Pancreas (tissue), 10 donors: ENCODE measurements at regions not wholly inside any gene's neighbourhood (a gene's known extent, or its start where the extent isn't known, plus 50 kb on each side); places are given as distances from the start of the nearest gene placed in this dataset.

ENCODE experiments used
- ATAC-seq, 4 donors: fragments of 200-7000 bp; cut with Tn5 transposase; one replicate each; pipeline versions ENCODE4 v1.8.0 to v1.9.1; 2020; ENCODE audit warnings: mild to moderate bottlenecking in 4 of 4, moderate library complexity in 4 of 4
- DNase-seq, 6 donors: peaks; one replicate each; pipeline ENCODE4 v3.0.0-alpha.2; 2020
- FAIRE-seq: peaks from 2 replicates; lab custom pipeline; 2012; peaks lifted over from hg19 to GRCh38; lab: Jason Lieb, UNC
- H3K27ac ChIP-seq, 4 donors: fragments of 200-600 bp; sonication (generic); 1 replicate in 3 of 4; 2 replicates in 1 of 4; pipeline versions ENCODE4 v1.5.0 to v1.8.0; 2020
- H3K27me3 ChIP-seq, 4 donors: fragments of 200-600 bp; one replicate each; pipeline ENCODE4 v1.8.0; 2021
- H3K36me3 ChIP-seq, 3 donors: fragments of 200-600 bp; sonication (generic) in 1 of 3; one replicate each; pipeline versions ENCODE4 v1.5.0 to v1.8.0; 2020 to 2021
- H3K4me1 ChIP-seq, 3 donors: fragments of 200-600 bp; one replicate each; pipeline ENCODE4 v1.8.0; 2021
- H3K4me3 ChIP-seq, 4 donors: fragments of 200-600 bp; sonication (generic) in 2 of 4; one replicate each; pipeline versions ENCODE4 v1.5.0 to v1.8.0; 2020 to 2021
- H3K9me3 ChIP-seq, 4 donors: fragments of 200-600 bp; one replicate each; pipeline ENCODE4 v1.8.0; 2021
- WGBS, 2 donors: extraction: QIAGEN DNeasy Blood & Tissue Kit; methylation state at CpG; one replicate each; pipeline ENCODE4 v1.1.7; 2013; 5-methylcytosine and 5-hydroxymethylcytosine counted together
- intact Hi-C, 3 donors: fragments of 100-400 bp; cut with DNase I; formaldehyde crosslinking; loops; one replicate each; pipeline versions ENCODE4 v1.11.1 to v1.14.2; 2022
- TF ChIP-seq, protein P1 (sequence below), 4 donors: fragments of 200-600 bp; sonication (generic) in 3 of 4; IDR thresholded peaks; one replicate each; pipeline versions ENCODE4 v1.5.0 to v1.8.0; 2021; ENCODE audit warnings: antibody characterized with exemption in 4 of 4
- donor health status: healthy with polysubstance abuse.
- donor health status: DM: no; HTN: no; CAD: no; lungs with moderate emphysema.
- donor health status: DM: no; HTN: no; CAD: no.
- donor health status: control.
- donor health status: control.
- donor health status: Bipolar disorder and iron deficiency.
- donor health status: DM: yes; HTN: yes; CAD: no.
- donor health status: DM: no; HTN: no; CAD: no.
- donor health status: DM: no; HTN: no; CAD: no.
- donor health status: DM: yes; HTN: yes; CAD: no.

DNA sequence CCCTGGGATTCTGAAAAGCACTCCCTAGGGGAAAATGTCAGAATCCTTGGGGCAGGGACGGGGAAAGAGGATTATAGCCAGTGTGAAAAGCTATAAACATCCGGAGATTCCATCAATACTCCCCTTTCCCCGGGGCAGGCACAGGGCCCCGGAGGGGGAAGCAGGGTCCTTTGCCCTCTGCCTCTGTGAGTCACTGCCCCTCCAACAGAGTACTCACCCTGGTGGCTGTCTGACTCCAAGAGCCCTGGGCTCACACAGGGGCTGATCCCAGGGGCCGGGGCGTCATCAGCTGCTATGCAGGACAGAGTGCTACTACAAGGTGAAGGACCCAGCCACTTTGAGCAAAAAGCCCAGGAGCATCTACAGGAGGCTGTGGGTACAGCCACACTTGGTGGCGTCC, 133.0 kb upstream of the PRR20G start:
- FAIRE-seq (no peak), DNase-seq (no peak), ATAC-seq (no peak)
- H3K27me3 ChIP-seq, result no peaks in the 10 kb centered on the region
- TF ChIP-seq, protein P1, sequence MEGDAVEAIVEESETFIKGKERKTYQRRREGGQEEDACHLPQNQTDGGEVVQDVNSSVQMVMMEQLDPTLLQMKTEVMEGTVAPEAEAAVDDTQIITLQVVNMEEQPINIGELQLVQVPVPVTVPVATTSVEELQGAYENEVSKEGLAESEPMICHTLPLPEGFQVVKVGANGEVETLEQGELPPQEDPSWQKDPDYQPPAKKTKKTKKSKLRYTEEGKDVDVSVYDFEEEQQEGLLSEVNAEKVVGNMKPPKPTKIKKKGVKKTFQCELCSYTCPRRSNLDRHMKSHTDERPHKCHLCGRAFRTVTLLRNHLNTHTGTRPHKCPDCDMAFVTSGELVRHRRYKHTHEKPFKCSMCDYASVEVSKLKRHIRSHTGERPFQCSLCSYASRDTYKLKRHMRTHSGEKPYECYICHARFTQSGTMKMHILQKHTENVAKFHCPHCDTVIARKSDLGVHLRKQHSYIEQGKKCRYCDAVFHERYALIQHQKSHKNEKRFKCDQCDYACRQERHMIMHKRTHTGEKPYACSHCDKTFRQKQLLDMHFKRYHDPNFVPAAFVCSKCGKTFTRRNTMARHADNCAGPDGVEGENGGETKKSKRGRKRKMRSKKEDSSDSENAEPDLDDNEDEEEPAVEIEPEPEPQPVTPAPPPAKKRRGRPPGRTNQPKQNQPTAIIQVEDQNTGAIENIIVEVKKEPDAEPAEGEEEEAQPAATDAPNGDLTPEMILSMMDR (IDR thresholded peaks at IDR 0.05), result no peak
- no peak overlapping the region for H3K4me3 ChIP-seq
- H3K9me3 ChIP-seq, result no peaks in the 10 kb centered on the region
- 22 to 24% methylated on average over 7 of the region's 7 CpGs for WGBS, 2 donors
- no peaks in the 10 kb centered on the region for H3K4me1 ChIP-seq
- H3K36me3 ChIP-seq, result no peaks in the 10 kb centered on the region
- intact Hi-C loops, result no loop called here
- no peak overlapping the region for H3K27ac ChIP-seq

DNA sequence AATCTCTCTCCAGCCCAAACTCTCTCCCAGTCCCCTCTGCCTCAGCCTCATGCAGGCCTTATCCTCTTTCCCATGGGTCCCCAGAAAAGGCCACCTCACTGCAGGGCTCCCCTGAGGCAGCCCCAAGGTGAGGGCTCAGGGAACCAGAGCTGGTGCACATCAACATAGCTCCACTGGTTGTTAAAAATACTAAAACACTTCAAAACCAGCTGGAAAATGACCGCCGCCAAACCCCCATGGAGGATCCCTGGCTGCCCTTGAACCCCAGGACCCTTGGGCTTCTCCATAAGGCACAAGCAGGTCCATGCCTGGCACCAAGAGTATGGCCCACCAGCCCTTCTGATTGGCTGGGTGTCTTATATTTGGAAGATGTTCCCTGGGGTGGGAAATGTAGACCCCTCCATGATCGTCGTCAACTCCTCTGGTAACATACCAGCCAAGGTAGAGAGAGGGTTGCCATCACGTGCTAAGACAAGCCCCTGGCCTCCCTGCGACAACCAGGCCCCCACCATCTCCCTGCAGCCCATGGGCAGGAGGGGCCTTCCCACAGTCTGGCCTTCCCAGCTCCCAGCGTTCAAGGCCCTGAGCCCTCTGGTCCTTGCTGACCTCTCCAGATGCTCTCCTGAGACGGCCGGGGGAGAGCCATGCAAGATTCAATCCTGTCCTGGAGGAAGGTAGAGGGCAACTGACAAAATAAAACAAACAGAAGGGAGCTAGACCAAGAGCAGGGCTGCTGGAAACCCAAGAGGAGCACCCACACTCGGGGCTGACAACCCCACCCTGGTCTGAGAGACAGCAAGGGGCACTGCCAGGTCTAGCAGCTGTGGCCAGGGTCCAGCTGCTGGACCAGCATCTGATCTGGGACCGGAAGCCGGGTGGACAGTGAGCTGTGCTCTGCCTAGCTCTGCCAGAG, 132.1 kb upstream of the PRR20G start:
- no peaks in the 10 kb centered on the region for H3K9me3 ChIP-seq
- H3K36me3 ChIP-seq, result no peaks in the 10 kb centered on the region
- no peaks in the 10 kb centered on the region for H3K4me1 ChIP-seq
- no peak for ATAC-seq
- DNase-seq, result no peak
- H3K4me3 ChIP-seq, result no peak overlapping the region
- no peaks in the 10 kb centered on the region for H3K27me3 ChIP-seq
- FAIRE-seq, result no peak
- 59 to 66% methylated on average over 12 of the region's 12 CpGs for WGBS, 2 donors
- intact Hi-C loops, result no loop called here
- TF ChIP-seq, protein P1 (IDR thresholded peaks at IDR 0.05), result no peak
- H3K27ac ChIP-seq, result no peak overlapping the region

DNA sequence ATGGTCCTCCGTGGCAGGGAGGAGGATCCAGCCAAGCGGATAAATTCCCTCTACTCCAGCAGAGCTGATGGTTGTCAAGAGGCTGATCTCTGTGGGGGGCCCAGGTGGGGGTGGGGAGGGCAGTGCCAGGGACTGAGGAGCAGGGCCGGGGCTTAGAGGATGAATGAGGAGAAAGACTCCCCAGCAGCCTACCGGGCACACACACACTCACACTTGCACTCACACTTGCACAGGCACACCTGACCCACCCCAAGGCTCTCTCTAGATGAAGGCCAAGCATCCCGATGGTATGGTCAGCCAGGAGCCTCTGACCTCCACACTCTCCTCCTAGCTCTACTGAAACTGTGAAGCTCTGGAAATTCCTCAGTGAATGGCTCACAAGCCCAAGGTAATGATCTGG, 131.3 kb upstream of the PRR20G start:
- Histone ChIP-seq H3K36me3 (no peaks in the 10 kb centered on the region), H3K27ac (no peak overlapping the region), H3K9me3 (no peaks in the 10 kb centered on the region), H3K4me1 (no peaks in the 10 kb centered on the region), H3K4me3 (no peak overlapping the region), H3K27me3 (no peaks in the 10 kb centered on the region)
- FAIRE-seq (no peak), ATAC-seq (no peak), DNase-seq (peak in 1 of 6 donors; percentile 29)
- TF ChIP-seq, protein P1 (IDR thresholded peaks at IDR 0.05), result no peak
- intact Hi-C loops, result no loop called here
- 61 to 62% methylated on average over 5 of the region's 5 CpGs for WGBS, 2 donors

DNA sequence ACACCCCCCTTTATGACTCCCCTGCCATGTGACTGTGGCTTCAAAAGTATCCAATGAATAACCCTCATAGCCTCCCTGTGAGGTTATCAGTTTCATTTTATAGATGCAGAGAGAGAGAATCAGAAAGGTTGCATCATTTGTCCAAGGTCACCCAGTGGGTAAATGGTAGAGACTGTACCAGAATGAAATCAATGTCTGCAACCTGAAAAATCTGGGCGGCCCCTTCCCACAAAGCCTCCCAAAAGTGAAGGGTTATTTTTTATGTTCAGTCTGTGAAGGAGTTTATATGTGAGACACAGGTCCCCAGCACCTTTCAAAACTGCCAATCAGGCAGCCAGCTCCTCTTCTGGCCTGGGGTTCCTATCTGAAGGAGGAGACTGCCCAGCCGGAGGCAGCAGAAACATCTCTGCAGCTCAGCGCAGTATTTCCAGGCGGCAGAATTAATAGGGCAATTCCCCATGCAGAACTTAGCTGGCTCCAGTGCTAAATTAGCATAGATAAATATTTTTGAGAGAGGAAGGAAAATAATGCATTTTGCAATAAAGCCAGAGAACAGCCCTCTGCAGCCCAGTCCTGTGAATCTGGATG, 130.8 kb upstream of the PRR20G start:
- Histone ChIP-seq H3K27me3 (no peaks in the 10 kb centered on the region), H3K36me3 (no peaks in the 10 kb centered on the region), H3K27ac (no peak overlapping the region), H3K4me3 (no peak overlapping the region), H3K4me1 (no peaks in the 10 kb centered on the region), H3K9me3 (no peaks in the 10 kb centered on the region)
- ATAC-seq (no peak), FAIRE-seq (no peak), DNase-seq (no peak)
- WGBS, 2 donors, result 60 to 62% methylated on average over 4 of the region's 4 CpGs
- intact Hi-C loops, result no loop called here
- TF ChIP-seq, protein P1 (IDR thresholded peaks at IDR 0.05), result no peak
